ENCODE measurements at regions not wholly inside any gene's neighbourhood (a gene's known extent, or its start where the extent isn't known, plus 50 kb on each side); places are given as distances from the start of the nearest gene placed in this dataset.

DNA sequence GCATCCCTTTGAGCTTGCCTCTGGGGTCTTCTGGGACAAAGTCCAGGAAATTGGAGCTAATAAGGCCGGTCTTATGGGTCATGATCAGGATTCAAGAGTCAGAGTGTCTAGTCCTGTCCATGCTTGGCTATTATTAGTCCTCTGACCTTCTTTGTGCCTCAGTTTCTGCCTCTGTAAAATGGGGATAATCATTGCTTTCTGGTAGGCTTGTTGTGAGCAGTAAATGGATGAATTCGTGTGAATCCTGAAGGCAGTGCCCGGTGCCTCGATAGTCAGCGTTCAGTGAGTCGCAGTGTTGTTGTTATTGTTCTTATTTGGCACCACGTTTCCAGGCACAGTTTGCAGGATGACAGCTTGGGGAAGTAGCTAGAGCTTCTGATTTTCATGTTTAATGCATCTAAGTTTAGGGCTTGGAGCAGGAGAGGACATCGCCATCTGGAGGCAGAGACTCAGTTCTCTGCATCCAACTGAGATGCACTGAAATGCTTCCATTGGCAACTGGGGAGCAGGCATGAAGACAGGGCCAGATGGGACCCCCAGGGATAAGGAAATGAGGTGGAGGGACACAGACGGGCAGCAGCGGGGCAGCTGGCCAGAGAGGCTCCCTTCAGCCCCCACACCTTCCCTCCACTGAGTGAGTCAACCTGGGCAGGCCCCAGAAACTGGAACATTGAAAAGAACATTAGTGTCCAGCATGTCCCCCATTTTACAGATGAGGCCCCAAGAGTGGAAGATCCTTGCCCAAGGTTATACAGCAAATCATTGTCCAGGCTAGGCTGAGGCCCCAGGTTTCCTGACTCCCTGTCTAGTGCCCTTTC lies 160.3 kb downstream of the PTPRU start:
- H3K27ac ChIP-seq (ENCODE audit: low read depth in 2 of 2, low read length in 1 of 2) = no peak overlapping the region
- no peak overlapping the region for H3K4me3 ChIP-seq (ENCODE audit: low read depth in 1 of 2, low read length in 2 of 2)
- no peaks in the 10 kb centered on the region for H3K27me3 ChIP-seq (ENCODE audit: control insufficient read depth in 1 of 2, insufficient read depth in 2 of 2, low read length in 2 of 2)
- no peaks in the 10 kb centered on the region for H3K36me3 ChIP-seq (ENCODE audit: control insufficient read depth in 2 of 2, insufficient read depth in 2 of 2, low read length in 1 of 2)
- no peaks in the 10 kb centered on the region for H3K9me3 ChIP-seq (ENCODE audit: control insufficient read depth in 2 of 2, insufficient read depth in 1 of 2, low read depth in 1 of 2, low read length in 1 of 2)
- no peaks in the 10 kb centered on the region for H3K4me1 ChIP-seq (ENCODE audit: control insufficient read depth in 2 of 2, insufficient read depth in 2 of 2, low read length in 1 of 2)
- 78 to 83% methylated on average over 10 of the region's 10 CpGs for WGBS, 2 donors

DNA sequence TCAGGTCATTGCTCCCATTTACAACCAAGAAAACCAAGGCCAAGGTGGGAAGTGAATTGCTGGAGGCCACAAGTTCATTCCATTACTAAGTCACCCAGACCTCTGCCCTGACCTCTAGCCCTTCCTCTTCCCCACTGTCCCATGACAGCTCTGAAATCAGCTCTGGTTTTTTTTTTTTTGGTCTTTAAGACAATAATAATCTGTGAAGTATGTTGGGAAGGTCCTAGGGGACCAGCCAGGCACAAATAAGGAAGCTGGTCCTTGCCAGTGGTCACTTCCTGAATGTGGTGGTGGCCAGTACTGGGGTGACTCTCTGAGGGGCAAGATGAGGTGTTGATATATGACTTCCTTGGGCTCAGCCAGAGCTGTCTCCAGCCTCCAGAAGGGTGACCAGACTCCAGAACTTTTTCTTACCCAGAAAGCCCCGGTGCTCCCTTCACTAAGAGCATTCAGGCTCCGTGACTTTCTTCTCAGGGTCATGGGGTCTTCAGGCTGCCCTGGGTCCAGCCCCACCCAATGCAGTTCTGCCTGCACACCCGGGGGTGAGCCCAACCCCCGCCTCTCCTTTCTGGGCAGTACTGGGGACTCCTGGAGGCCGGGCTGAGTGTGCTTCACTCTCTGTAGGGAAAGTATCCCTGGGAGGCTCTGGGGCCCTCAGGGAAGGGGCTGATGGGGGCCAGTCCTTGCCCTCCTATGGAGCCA lies 159.6 kb downstream of the PTPRU start:
- no peak overlapping the region for H3K4me3 ChIP-seq (ENCODE audit: low read depth in 1 of 2, low read length in 2 of 2)
- no peaks in the 10 kb centered on the region for H3K9me3 ChIP-seq (ENCODE audit: control insufficient read depth in 2 of 2, insufficient read depth in 1 of 2, low read depth in 1 of 2, low read length in 1 of 2)
- no peaks in the 10 kb centered on the region for H3K4me1 ChIP-seq (ENCODE audit: control insufficient read depth in 2 of 2, insufficient read depth in 2 of 2, low read length in 1 of 2)
- H3K27ac ChIP-seq (ENCODE audit: low read depth in 2 of 2, low read length in 1 of 2) = no peak overlapping the region
- WGBS, 2 donors = 60 to 62% methylated on average over 5 of the region's 5 CpGs
- no peaks in the 10 kb centered on the region for H3K27me3 ChIP-seq (ENCODE audit: control insufficient read depth in 1 of 2, insufficient read depth in 2 of 2, low read length in 2 of 2)
- H3K36me3 ChIP-seq (ENCODE audit: control insufficient read depth in 2 of 2, insufficient read depth in 2 of 2, low read length in 1 of 2) = no peaks in the 10 kb centered on the region

DNA sequence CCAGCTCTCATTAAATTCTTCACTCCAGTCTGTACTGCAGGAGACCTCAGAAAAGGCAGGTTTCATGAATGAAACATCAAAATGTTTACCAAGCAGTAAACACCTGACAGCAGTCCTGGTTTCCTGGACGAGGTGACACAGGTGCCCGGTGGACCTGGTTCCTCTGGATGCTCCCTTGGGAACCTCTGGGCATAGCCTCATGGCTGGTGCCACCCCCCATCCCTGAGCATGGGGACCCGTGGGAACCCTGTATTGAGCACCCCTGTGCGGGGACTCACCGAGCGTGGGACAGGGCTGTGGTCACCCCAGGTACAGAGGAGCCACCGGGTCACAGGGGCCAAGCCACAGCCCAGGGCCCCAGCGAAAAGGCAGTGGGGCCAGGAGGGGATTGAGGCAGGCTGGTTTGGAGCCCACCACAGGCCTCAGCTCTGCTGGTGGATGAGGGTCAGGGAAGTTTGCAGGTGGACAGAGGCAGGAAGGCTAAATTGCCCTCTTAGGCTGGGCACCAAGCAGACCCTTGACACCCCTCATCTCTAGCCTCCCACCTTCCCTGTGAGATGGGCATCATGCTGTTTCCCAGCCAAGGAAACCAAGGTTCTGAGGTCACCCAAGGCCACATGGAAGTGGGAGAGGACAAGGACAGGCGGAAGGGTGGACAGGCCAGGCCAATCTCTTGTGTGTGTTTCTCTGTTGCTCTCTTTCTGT lies 158.4 kb downstream of the PTPRU start:
- Histone ChIP-seq H3K4me1 (ENCODE audit: control insufficient read depth in 2 of 2, insufficient read depth in 2 of 2, low read length in 1 of 2) (peaks cover 0 to 2% of the 10 kb centered on the region in 2 donors), H3K36me3 (ENCODE audit: control insufficient read depth in 2 of 2, insufficient read depth in 2 of 2, low read length in 1 of 2) (no peaks in the 10 kb centered on the region), H3K27ac (ENCODE audit: low read depth in 2 of 2, low read length in 1 of 2) (no peak overlapping the region), H3K27me3 (ENCODE audit: control insufficient read depth in 1 of 2, insufficient read depth in 2 of 2, low read length in 2 of 2) (no peaks in the 10 kb centered on the region), H3K9me3 (ENCODE audit: control insufficient read depth in 2 of 2, insufficient read depth in 1 of 2, low read depth in 1 of 2, low read length in 1 of 2) (no peaks in the 10 kb centered on the region), H3K4me3 (ENCODE audit: low read depth in 1 of 2, low read length in 2 of 2) (no peak overlapping the region)
- WGBS, 2 donors = 80 to 84% methylated on average over 9 of the region's 9 CpGs

DNA sequence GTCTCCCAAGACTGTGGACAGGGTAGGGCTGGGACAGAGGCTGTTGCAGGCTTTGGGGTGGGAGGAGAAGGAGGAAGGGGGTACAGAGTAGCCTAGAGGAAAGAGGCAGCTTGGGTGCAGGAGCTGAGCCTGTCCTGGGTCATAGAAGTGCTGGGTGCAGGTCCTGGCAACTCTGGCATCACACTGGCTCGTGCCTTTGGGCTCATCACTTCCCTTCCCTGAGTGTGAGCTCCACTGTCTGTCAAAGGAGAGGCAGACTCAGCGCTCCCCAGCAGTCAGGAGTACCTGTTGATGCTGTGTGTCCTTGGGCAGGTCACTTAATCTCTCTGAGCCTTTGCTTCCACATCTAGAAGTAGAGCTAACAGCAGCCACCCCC lies 157.1 kb downstream of the PTPRU start:
- no peak overlapping the region for H3K27ac ChIP-seq (ENCODE audit: low read depth in 2 of 2, low read length in 1 of 2)
- H3K27me3 ChIP-seq (ENCODE audit: control insufficient read depth in 1 of 2, insufficient read depth in 2 of 2, low read length in 2 of 2) = no peaks in the 10 kb centered on the region
- H3K4me3 ChIP-seq (ENCODE audit: low read depth in 1 of 2, low read length in 2 of 2) = no peak overlapping the region
- H3K4me1 ChIP-seq (ENCODE audit: control insufficient read depth in 2 of 2, insufficient read depth in 2 of 2, low read length in 1 of 2) = peaks cover 0 to 2% of the 10 kb centered on the region in 2 donors
- H3K9me3 ChIP-seq (ENCODE audit: control insufficient read depth in 2 of 2, insufficient read depth in 1 of 2, low read depth in 1 of 2, low read length in 1 of 2) = no peaks in the 10 kb centered on the region
- 52 to 65% methylated on average over 2 of the region's 2 CpGs for WGBS, 2 donors
- no peaks in the 10 kb centered on the region for H3K36me3 ChIP-seq (ENCODE audit: control insufficient read depth in 2 of 2, insufficient read depth in 2 of 2, low read length in 1 of 2)

DNA sequence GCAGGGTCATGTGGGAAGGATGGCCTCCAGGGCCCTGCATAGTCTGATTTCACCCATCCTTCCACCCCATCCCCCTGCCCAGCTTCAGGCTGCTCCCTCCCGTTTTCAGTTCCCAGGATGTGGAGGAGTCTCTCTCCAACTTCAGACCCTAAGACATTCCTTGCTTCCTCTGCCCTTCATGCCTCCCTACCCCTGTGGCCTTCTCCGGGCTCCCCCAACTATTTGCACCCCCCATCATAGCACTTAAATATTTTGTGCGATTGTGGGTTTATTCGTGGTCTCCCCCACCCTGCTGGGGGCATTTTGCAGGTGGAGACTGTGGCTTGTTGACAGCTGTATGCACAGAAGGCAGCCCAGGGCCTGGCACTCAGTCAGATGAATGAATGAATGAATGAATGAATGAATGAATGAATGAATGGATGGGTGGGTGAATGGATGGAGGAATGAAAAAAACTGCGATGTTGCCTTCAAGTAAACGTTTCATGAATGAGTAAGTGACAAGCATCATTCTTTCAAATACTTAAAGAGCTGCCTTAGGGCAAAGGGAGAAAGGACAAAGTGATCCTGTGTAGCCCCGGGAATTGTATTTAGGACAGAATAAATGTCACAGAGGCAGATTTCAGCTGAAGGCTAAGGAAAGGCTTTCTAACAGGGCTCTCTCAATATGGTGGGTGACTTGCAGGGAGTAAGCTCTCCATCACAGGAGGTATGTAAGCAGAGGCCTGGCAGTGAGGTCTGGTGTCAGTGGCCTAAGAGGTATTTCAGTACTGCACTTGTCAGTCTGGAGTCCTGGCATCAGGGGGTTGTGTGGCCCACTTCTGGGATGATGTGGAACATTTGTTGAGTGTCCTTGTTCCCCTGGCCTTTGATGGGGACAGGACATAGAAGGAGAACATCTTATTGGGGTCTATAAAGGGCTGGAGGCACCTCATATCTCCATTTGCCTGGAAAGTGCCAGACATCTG lies 156.4 kb downstream of the PTPRU start:
- Histone ChIP-seq H3K27me3 (ENCODE audit: control insufficient read depth in 1 of 2, insufficient read depth in 2 of 2, low read length in 2 of 2) (no peaks in the 10 kb centered on the region), H3K36me3 (ENCODE audit: control insufficient read depth in 2 of 2, insufficient read depth in 2 of 2, low read length in 1 of 2) (no peaks in the 10 kb centered on the region), H3K27ac (ENCODE audit: low read depth in 2 of 2, low read length in 1 of 2) (no peak overlapping the region), H3K9me3 (ENCODE audit: control insufficient read depth in 2 of 2, insufficient read depth in 1 of 2, low read depth in 1 of 2, low read length in 1 of 2) (no peaks in the 10 kb centered on the region), H3K4me3 (ENCODE audit: low read depth in 1 of 2, low read length in 2 of 2) (no peak overlapping the region), H3K4me1 (ENCODE audit: control insufficient read depth in 2 of 2, insufficient read depth in 2 of 2, low read length in 1 of 2) (peaks cover 0 to 2% of the 10 kb centered on the region in 2 donors)
- 55% methylated on average over 7 of the region's 7 CpGs for WGBS, 2 donors

DNA sequence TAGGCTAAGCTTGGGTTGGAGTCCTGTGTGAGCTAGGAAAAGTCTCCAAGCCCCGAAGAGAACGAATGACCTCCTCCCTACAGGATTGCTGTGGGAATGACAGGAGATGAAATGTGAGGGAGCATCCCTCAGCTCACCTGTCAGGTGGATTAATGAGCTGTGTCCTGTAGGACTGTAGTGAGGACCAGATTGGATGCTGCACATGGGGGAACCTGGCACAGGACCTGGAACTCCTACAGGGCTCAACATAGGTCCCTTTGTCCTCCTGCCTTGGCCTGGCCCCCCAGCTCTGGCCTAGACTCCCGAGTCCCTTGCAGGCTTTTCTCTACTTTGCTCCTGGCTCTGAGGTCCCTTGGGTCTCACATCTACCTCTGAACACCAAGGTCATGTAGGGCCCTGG lies 155.7 kb downstream of the PTPRU start:
- Histone ChIP-seq H3K27ac (ENCODE audit: low read depth in 2 of 2, low read length in 1 of 2) (no peak overlapping the region), H3K27me3 (ENCODE audit: control insufficient read depth in 1 of 2, insufficient read depth in 2 of 2, low read length in 2 of 2) (no peaks in the 10 kb centered on the region), H3K4me3 (ENCODE audit: low read depth in 1 of 2, low read length in 2 of 2) (no peak overlapping the region), H3K36me3 (ENCODE audit: control insufficient read depth in 2 of 2, insufficient read depth in 2 of 2, low read length in 1 of 2) (no peaks in the 10 kb centered on the region), H3K9me3 (ENCODE audit: control insufficient read depth in 2 of 2, insufficient read depth in 1 of 2, low read depth in 1 of 2, low read length in 1 of 2) (no peaks in the 10 kb centered on the region), H3K4me1 (ENCODE audit: control insufficient read depth in 2 of 2, insufficient read depth in 2 of 2, low read length in 1 of 2) (peaks cover 0 to 2% of the 10 kb centered on the region in 2 donors)
- WGBS, 2 donors = 54 to 61% methylated on average over 3 of the region's 3 CpGs

DNA sequence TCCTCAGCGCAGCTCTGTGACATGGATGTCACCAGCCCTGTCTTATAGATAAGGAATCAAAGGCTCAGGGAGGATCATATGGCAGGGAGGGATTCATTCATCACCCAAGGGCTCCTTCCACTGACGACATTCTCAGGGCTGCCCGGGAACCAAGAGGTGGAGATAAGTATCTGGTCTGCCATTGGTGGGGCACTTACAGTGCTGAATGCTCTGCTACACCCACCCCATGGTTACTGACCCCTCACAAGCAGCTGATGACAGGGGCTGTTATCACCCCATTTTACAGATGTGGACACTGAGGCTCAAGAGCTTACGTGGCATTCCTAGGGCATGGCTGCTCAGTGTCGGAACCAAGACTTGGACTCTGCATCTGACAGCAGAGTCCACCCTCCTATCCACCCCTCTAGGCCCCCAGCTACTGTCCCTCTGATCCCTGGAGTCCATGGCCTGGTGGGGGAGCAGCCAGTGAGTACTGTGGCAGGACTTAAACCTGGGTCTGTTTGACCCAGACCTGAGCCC lies 155.1 kb downstream of the PTPRU start:
- 39 to 45% methylated on average over 5 of the region's 5 CpGs for WGBS, 2 donors
- Histone ChIP-seq H3K27ac (ENCODE audit: low read depth in 2 of 2, low read length in 1 of 2) (no peak overlapping the region), H3K4me1 (ENCODE audit: control insufficient read depth in 2 of 2, insufficient read depth in 2 of 2, low read length in 1 of 2) (peaks cover 0 to 2% of the 10 kb centered on the region in 2 donors), H3K27me3 (ENCODE audit: control insufficient read depth in 1 of 2, insufficient read depth in 2 of 2, low read length in 2 of 2) (no peaks in the 10 kb centered on the region), H3K9me3 (ENCODE audit: control insufficient read depth in 2 of 2, insufficient read depth in 1 of 2, low read depth in 1 of 2, low read length in 1 of 2) (no peaks in the 10 kb centered on the region), H3K36me3 (ENCODE audit: control insufficient read depth in 2 of 2, insufficient read depth in 2 of 2, low read length in 1 of 2) (no peaks in the 10 kb centered on the region), H3K4me3 (ENCODE audit: low read depth in 1 of 2, low read length in 2 of 2) (no peak overlapping the region)

DNA sequence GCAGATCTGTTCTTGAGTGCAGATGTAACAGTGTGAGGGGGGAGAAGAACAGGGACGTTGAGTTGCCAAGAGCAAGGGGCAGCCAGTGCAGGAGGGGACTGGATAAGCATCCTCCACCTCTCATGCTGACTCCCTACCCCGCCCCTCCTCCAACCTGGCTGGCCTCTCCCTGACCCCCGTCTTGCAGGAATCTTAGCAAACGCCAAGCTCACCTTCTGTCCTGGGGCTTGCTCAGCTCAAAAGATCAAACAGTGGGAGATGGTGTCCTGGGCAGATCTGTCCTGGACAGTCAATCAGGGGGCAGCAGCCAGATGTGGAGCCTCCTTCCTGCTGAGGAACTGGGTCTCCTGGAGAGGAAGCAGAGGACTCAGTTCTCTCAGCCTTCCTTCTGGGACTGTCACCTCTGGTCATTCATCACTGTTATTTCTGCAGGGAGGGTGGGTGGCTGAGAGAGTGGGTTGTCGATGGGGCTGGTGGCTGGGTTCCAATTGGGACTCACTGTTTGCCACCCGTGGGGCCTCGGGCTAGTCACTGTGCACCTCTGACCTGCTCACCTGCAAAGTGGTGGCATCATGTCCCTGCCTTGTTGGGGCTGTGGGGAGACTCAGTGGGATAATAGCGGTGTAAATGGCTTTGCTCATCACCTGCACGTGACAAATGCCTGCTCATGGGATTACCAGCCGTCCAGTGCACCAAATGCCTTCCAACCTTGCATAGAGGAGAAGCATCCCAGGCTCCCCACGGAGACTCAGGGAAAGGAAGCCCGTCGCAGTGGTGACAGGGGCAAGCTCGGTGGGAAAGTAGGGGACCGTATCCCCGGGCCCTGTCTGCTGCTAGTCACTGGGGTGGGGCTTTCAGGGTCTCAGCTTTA lies 154.4 kb downstream of the PTPRU start:
- 31 to 35% methylated on average over 16 of the region's 16 CpGs for WGBS, 2 donors
- no peaks in the 10 kb centered on the region for H3K36me3 ChIP-seq (ENCODE audit: control insufficient read depth in 2 of 2, insufficient read depth in 2 of 2, low read length in 1 of 2)
- H3K9me3 ChIP-seq (ENCODE audit: control insufficient read depth in 2 of 2, insufficient read depth in 1 of 2, low read depth in 1 of 2, low read length in 1 of 2) = no peaks in the 10 kb centered on the region
- H3K4me3 ChIP-seq (ENCODE audit: low read depth in 1 of 2, low read length in 2 of 2) = no peak overlapping the region
- no peak overlapping the region for H3K27ac ChIP-seq (ENCODE audit: low read depth in 2 of 2, low read length in 1 of 2)
- H3K27me3 ChIP-seq (ENCODE audit: control insufficient read depth in 1 of 2, insufficient read depth in 2 of 2, low read length in 2 of 2) = no peaks in the 10 kb centered on the region
- H3K4me1 ChIP-seq (ENCODE audit: control insufficient read depth in 2 of 2, insufficient read depth in 2 of 2, low read length in 1 of 2) = peaks cover 0 to 2% of the 10 kb centered on the region in 2 donors

All from esophagus (tissue), 2 donors.